Activated CD8-positive, alpha-beta memory T cell treated with anti-CD3 and anti-CD28 coated beads, Interleukin-2, amount 10 ng/mL, durations not matched to agents 7 days and 5 days (primary cell): ENCODE measurements at regions not wholly inside any gene's neighbourhood (a gene's known extent, or its start where the extent isn't known, plus 50 kb on each side); places are given as distances from the start of the nearest gene placed in this dataset.

Experiments
- ATAC-seq: fragments of 150-1000 bp; cut with Tn5 transposase; one replicate; pipeline ENCODE4 v1.10.0; 2021; ENCODE audit warnings: moderate library complexity
- CTCF ChIA-PET: fragments of 350-600 bp; sonication (Branson Sonifier 250); formaldehyde crosslinking; loops from one replicate; lab custom pipeline; 2021; ENCODE audit warnings: antibody characterized with exemption; lab: Charles Lee
- DNase-seq: peaks from one replicate; pipeline ENCODE4 v3.0.0-alpha.2; 2020
- H3K27ac Mint-ChIP-seq: one replicate; pipeline ENCODE4 v1.8.0; 2021; ENCODE audit warnings: mild to moderate bottlenecking, mixed read lengths
- H3K27me3 Mint-ChIP-seq: one replicate; pipeline ENCODE4 v1.8.0; 2021; ENCODE audit warnings: mixed read lengths
- H3K36me3 Mint-ChIP-seq: one replicate; pipeline ENCODE4 v1.8.0; 2021; ENCODE audit warnings: mild to moderate bottlenecking, mixed read lengths
- H3K4me1 Mint-ChIP-seq: one replicate; pipeline ENCODE4 v1.8.0; 2021; ENCODE audit warnings: mixed read lengths
- H3K4me3 Mint-ChIP-seq: one replicate; pipeline ENCODE4 v1.8.0; 2021; ENCODE audit warnings: mild to moderate bottlenecking, moderate library complexity, mixed read lengths
- H3K9me3 Mint-ChIP-seq: one replicate; pipeline ENCODE4 v1.8.0; 2022; ENCODE audit warnings: low read depth, mixed read lengths

DNA sequence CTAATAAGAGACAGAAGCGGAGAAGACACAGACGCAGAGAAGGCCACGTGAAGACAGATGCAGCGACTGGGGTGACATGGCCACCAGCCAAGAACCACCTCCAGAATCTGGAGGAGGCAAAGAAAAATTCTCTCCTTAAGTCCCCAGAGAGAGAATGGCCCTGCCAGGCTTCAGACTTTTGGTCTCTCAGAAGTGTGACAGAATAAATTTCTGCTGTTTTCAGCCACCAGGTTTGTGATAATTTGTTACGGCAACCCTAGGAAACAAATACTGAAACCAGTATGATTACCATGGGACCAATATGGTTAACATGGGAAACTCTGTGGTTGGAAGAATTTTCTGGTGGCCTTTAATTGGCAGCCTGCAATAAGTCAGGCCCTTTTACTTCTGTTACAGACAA is 63.9 kb upstream of the DOCK9 start:
- ATAC-seq (no peak), DNase-seq (no peak)
- CTCF ChIA-PET, result interaction anchor here (0.5 to 4.0 kb wide), 2 partner anchors 9 to 129 kb away, joined by 3 to 19 read pairs; no protein-coding TSS in a partner anchor
- Mint-ChIP-seq H3K27ac (no peak overlapping the region), H3K4me1 (peaks cover 65% of the 10 kb centered on the region), H3K9me3 (no peaks in the 10 kb centered on the region), H3K27me3 (no peaks in the 10 kb centered on the region), H3K4me3 (no peak overlapping the region), H3K36me3 (peaks cover 12% of the 10 kb centered on the region)

DNA sequence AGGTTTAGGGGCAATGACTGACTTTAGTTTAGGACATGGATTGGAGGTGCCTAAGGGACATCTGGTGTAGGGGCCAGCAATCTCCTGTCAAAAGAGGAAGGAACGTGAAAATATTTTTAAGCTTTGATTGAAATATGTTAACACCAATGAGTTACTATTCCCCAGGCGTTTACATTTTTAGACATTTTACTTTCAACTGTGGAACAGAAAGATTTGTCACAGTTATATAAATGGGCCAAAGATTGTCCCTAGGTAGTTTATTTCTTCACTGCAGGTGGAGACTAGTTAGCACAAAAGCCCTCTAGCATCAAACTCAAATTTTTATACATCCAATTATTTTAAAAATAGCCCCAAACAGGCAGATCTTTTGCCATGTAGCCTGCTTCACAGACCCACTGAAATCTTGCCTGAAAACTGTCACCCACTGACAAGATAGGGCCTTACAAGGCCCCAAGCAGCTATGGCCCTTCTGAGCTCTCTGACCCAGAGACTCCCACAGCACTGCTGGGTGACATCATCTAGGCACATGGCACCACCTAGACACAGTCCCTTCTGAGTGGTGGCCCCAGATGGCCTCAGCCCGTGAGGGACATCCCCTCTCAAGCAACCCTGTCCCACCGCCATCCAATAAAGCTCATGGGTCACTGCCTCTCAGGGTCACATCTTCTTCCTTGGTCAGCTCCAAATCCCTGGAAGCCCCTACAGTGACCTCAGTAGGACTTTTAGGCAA is 64.8 kb upstream of the DOCK9 start:
- peaks cover 12% of the 10 kb centered on the region for H3K36me3 Mint-ChIP-seq
- H3K27me3 Mint-ChIP-seq, result no peaks in the 10 kb centered on the region
- H3K4me3 Mint-ChIP-seq, result no peak overlapping the region
- ATAC-seq (no peak), DNase-seq (no peak)
- H3K4me1 Mint-ChIP-seq, result peaks cover 67% of the 10 kb centered on the region
- no peaks in the 10 kb centered on the region for H3K9me3 Mint-ChIP-seq
- CTCF ChIA-PET, result interaction anchor here (0.6 to 4.0 kb wide), 6 partner anchors 9 to 363 kb away, joined by 3 to 19 read pairs (median 4); no protein-coding TSS in a partner anchor
- H3K27ac Mint-ChIP-seq, result no peak overlapping the region

DNA sequence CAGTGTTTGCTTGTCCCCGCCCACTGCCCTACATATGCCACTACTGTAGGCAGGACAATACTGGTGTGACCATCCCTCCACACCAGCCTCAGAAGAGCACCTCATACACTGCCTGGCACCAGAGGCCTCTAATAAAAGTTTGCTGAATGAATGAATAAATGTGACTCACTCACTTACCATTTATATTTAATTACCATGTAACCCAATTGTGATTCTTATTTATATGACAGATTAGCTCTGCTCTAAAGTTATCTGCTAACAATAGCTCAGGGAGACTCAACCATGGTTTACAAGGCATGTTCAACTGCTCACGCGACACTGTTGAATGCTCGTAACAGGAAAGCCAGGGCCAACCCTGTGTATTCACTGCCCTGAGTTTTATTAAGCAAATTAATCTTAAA is 66.0 kb upstream of the DOCK9 start:
- H3K9me3 Mint-ChIP-seq, result no peaks in the 10 kb centered on the region
- H3K36me3 Mint-ChIP-seq, result peaks cover 14% of the 10 kb centered on the region
- ATAC-seq (no peak), DNase-seq (no peak)
- peaks cover 73% of the 10 kb centered on the region for H3K4me1 Mint-ChIP-seq
- H3K4me3 Mint-ChIP-seq, result no peak overlapping the region
- no peaks in the 10 kb centered on the region for H3K27me3 Mint-ChIP-seq
- H3K27ac Mint-ChIP-seq, result no peak overlapping the region
- CTCF ChIA-PET, result interaction anchor here (1.0 to 4.0 kb wide), 8 partner anchors 11 to 204 kb away, joined by 3 to 19 read pairs (median 4); no protein-coding TSS in a partner anchor

DNA sequence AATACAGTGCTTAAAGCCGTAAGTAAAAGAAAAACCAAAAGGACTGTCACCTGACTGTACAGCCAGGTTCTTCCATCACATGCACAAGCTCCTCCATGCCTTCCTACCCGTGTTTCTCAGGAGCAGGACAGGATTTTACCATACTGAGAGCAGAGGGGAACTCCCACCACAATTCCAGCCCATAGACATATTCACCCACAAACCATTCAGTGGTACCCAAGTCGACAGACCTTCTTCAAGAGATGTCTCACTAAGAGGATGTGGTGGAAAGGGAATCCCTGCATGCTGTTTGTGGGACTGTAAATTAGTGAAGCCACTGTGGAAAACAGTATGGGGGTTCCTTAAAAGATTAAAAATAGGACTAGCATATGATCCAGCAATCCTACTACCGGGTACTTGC is 66.9 kb upstream of the DOCK9 start:
- Mint-ChIP-seq H3K36me3 (peaks cover 14% of the 10 kb centered on the region), H3K27me3 (no peaks in the 10 kb centered on the region), H3K9me3 (no peaks in the 10 kb centered on the region), H3K4me3 (no peak overlapping the region), H3K27ac (peak overlapping the region; percentile 93), H3K4me1 (peaks cover 76% of the 10 kb centered on the region)
- DNase-seq (peak; percentile 52), ATAC-seq (no peak)
- CTCF ChIA-PET, result interaction anchor here (0.7 to 4.0 kb wide), 10 partner anchors 9 to 132 kb away, joined by 3 to 19 read pairs (median 4); no protein-coding TSS in a partner anchor

DNA sequence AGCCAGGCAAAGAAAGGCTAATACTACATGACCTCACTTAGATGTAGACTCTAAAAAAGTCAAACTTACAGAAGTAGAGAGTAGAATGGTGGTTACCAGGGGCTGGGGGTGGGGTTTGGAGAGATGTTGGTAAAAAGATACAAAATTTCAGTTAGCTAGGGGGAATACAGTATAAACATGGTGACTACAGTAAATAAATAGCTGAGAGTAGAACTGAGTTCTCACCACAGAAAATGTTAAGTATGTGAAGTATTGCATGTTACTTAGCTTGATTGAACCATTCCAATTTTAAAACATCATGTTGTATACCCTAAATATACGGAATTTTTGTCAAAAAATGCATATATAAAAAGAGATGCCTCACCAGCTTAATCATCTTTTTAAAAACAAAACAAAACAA is 67.5 kb upstream of the DOCK9 start:
- H3K4me1 Mint-ChIP-seq, result peaks cover 78% of the 10 kb centered on the region
- peaks cover 14% of the 10 kb centered on the region for H3K36me3 Mint-ChIP-seq
- ATAC-seq (no peak), DNase-seq (no peak)
- no peaks in the 10 kb centered on the region for H3K9me3 Mint-ChIP-seq
- CTCF ChIA-PET, result interaction anchor here (0.6 to 4.1 kb wide), 11 partner anchors 9 to 140 kb away, joined by 3 to 19 read pairs (median 4); no protein-coding TSS in a partner anchor
- peak overlapping the region; percentile 7 for H3K4me3 Mint-ChIP-seq
- peak overlapping the region; percentile 93 for H3K27ac Mint-ChIP-seq
- no peaks in the 10 kb centered on the region for H3K27me3 Mint-ChIP-seq

DNA sequence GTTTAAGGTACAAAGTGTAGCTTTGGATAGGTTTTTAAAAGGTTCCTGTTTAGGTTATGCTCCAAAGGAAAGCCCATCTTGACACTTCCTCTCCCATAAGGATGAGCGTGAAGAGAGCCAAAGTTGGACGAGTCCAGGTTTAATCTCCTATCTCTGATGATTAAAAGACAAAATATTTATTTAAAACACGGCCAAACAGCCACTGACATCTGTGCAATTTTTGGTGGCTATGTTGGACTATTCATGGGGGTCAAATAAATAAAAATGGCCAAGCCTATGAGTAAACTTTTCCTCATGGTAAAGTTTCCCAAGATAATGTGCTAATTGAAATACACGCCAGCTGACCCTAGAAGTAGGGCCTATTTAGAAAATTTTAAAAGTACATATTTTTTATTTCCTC is 69.0 kb upstream of the DOCK9 start:
- CTCF ChIA-PET, result interaction anchor here (0.7 to 4.1 kb wide), 4 partner anchors 18 to 146 kb away, joined by 3 to 15 read pairs (median 8); no protein-coding TSS in a partner anchor
- H3K36me3 Mint-ChIP-seq, result peaks cover 10% of the 10 kb centered on the region
- H3K4me3 Mint-ChIP-seq, result peak overlapping the region; percentile 59
- H3K27me3 Mint-ChIP-seq, result no peaks in the 10 kb centered on the region
- peak overlapping the region; percentile 93 for H3K27ac Mint-ChIP-seq
- H3K4me1 Mint-ChIP-seq, result peaks cover 77% of the 10 kb centered on the region
- ATAC-seq, result no peak
- DNase-seq, result no peak
- no peaks in the 10 kb centered on the region for H3K9me3 Mint-ChIP-seq

DNA sequence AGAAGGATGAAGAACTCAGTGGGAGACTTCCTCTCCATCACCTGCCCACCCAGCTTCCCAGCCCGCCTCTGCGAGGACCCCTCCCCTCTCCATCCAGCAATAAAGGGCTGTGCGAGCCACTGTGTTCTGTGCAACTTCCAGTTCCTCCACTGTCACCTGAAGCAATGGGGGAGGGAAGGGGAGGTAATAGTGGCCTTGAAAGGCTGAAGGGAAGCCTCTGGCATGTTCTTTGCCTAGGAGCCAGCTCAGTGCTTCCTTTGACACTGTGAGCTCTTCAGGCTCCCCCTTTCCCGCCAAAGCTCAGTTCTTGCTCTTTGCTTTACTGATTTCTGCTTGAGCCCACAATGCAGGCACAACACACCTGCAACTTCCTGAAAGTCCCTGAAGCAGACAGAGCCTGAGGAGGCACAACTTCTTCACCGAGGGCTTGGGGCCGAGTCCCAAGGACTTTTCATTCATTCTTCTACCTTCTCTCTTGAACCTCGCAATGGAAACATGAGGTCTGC is 73.2 kb upstream of the DOCK9 start:
- CTCF ChIA-PET, result interaction anchor here (0.6 to 2.4 kb wide), 9 partner anchors 8 to 607 kb away, joined by 3 to 13 read pairs (median 4); no protein-coding TSS in a partner anchor
- Mint-ChIP-seq H3K27me3 (no peaks in the 10 kb centered on the region), H3K9me3 (no peaks in the 10 kb centered on the region), H3K4me1 (peaks cover 70% of the 10 kb centered on the region), H3K4me3 (peak overlapping the region; percentile 37), H3K27ac (peak overlapping the region; percentile 77), H3K36me3 (peaks cover 15% of the 10 kb centered on the region)
- no peak for ATAC-seq
- no peak for DNase-seq

DNA sequence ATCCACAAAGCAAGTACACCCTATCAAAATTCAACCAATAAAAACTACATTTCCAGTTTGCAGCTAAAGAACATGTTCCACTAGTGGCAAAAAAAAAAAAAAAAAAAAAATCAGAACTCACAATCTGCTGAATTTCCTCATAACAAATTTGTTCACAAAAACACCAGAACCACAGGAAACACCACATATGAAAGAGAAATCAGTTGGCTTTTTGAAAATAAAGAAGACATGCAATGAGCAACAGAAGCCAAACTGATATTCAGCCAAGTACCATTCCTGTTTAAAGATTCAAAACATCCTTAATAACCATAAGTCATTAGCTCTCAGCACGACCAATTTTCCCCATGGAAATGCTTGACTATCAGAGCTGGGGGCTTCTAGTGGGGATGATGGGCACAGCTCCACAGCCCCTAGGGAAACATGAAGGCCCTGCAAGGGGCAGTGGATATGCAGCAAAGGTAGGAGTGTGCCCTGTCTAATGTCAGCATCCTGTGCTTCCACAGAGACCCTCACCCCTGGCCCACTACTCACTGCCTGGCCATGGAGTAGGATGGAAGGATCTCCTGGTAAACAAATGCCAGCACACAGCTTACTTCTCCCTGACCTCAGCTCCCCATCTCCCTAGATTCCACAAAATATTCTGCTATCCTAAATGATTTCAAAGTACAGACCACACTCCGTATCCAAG is 74.0 kb upstream of the DOCK9 start:
- ATAC-seq (peak; percentile 42), DNase-seq (no peak)
- CTCF ChIA-PET, result interaction anchor here (0.8 to 2.4 kb wide), 7 partner anchors 9 to 606 kb away, joined by 3 to 13 read pairs (median 4); no protein-coding TSS in a partner anchor
- Mint-ChIP-seq H3K4me3 (peak overlapping the region; percentile 37), H3K4me1 (peaks cover 63% of the 10 kb centered on the region), H3K36me3 (peaks cover 15% of the 10 kb centered on the region), H3K27ac (peak overlapping the region; percentile 77), H3K27me3 (no peaks in the 10 kb centered on the region), H3K9me3 (no peaks in the 10 kb centered on the region)

DNA sequence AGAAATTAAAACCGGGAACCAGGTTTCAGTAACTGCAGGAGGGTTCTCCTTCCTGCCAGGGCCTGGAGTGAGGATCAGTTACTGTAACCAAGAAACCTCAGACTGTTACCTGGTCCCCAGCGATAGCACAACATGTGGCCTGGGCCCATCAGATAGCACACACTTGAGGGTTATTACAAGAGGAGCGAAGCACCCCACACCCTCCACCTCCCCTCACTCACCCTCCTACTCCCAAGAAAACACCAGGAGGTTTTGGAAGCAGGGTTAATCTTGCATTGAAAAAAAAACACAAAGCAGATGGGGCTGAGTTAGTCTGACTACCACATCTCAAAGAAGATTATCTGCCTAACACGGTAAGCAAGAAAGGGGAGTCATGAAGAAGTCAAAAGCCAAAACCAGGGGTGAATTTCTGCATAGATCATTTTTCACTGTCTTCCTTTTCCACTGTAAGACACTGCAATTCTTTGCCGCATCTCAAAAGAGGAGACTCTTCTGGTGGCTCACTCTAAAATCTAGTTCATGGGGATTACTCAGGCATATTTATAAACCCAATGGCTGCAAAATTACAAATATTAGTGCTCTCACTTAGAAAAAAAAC is 75.9 kb upstream of the DOCK9 start:
- ATAC-seq (peak; percentile 55), DNase-seq (peak; percentile 47)
- no peaks in the 10 kb centered on the region for H3K27me3 Mint-ChIP-seq
- peaks cover 59% of the 10 kb centered on the region for H3K4me1 Mint-ChIP-seq
- H3K4me3 Mint-ChIP-seq, result no peak overlapping the region
- peaks cover 12% of the 10 kb centered on the region for H3K36me3 Mint-ChIP-seq
- peak overlapping the region; percentile 71 for H3K27ac Mint-ChIP-seq
- CTCF ChIA-PET, result interaction anchor here (0.7 to 3.3 kb wide), 2 partner anchors 8 to 11 kb away, joined by 3 to 14 read pairs; no protein-coding TSS in a partner anchor
- H3K9me3 Mint-ChIP-seq, result no peaks in the 10 kb centered on the region

DNA sequence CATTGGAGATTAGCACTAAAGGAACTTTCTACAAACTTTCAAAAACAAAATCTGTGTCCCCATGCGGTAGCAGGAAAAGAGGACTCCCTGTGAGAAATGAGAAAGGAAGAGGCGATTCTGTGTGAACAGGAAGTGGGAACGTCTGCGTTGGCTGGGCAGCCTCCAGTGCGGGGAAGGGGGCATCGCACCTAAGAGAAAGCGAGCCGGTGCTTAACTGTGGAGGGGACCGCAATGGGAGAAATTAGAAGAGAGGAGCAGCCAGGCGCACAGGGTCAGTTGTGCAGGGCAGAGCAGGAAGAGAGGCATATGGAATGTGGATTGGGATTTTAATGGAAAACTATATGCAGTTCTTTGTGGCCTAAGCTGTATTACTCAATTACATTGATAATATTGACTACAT is 77.4 kb upstream of the DOCK9 start:
- DNase-seq, result peak; percentile 48
- H3K4me3 Mint-ChIP-seq, result peak overlapping the region; percentile 31
- ATAC-seq, result peak; percentile 14
- no peaks in the 10 kb centered on the region for H3K9me3 Mint-ChIP-seq
- CTCF ChIA-PET, result interaction anchor here (1.1 to 3.3 kb wide), 2 partner anchors 10 to 28 kb away, joined by 4 to 14 read pairs; no protein-coding TSS in a partner anchor
- no peaks in the 10 kb centered on the region for H3K27me3 Mint-ChIP-seq
- peaks cover 61% of the 10 kb centered on the region for H3K4me1 Mint-ChIP-seq
- peaks cover 11% of the 10 kb centered on the region for H3K36me3 Mint-ChIP-seq
- no peak overlapping the region for H3K27ac Mint-ChIP-seq

DNA sequence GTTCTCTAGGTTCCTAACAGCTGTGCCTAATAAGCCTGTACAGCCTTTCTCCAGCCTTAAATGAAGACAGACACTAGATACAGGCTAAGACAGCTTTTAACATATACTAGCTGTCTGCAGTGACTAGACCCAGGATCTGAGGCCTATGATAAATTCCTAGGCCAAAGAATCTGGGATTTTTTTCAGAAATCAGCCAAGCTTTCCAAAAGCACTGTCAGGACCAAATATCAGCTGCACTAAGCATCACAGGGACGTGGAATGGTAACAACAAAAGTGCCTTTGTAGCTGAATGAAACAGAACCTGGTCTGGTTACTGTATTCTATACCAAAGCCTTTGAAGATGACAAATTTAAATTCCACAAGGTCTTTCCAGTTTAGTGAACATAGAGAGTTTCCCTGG is 77.9 kb upstream of the DOCK9 start:
- H3K36me3 Mint-ChIP-seq, result peaks cover 11% of the 10 kb centered on the region
- CTCF ChIA-PET, result interaction anchor here (0.9 to 3.3 kb wide), 4 partner anchors 9 to 28 kb away, joined by 3 to 14 read pairs (median 4); no protein-coding TSS in a partner anchor
- ATAC-seq, result no peak

DNA sequence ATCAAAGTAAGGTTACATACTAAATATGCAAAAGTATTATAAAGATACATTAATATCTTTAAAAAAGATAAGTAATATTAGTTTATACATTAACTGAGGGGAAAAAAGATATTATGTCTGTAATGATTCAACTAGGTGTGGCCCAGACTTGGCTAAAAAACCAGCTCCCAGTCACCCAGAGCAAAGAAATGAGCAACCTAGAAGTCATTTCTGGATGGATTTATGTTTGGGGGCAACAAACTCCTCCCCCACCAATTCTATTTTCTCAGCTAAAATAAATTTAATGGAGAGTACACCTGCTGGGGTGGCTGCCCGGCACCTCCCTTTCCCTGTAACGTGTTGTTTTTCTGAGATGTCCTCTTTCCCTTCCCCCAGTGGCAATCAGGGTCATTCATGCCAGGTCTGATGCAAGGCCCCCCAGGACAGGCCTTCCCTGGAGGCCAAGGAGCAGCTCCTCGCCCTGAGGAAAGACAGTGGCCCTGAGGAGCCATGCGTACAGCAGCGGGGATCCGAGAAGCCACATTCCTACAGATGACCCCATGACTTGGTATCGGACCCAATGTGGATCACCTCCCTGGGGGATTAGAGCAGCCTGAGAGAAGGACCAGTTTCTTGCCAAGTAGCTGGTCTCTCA is 78.6 kb upstream of the DOCK9 start:
- Mint-ChIP-seq H3K27me3 (no peaks in the 10 kb centered on the region), H3K4me3 (no peak overlapping the region), H3K9me3 (no peaks in the 10 kb centered on the region), H3K27ac (no peak overlapping the region), H3K36me3 (peaks cover 11% of the 10 kb centered on the region), H3K4me1 (peaks cover 51% of the 10 kb centered on the region)
- ATAC-seq (no peak), DNase-seq (no peak)
- CTCF ChIA-PET, result interaction anchor here (0.9 to 3.3 kb wide), 6 partner anchors 9 to 31 kb away, joined by 3 to 14 read pairs (median 3); no protein-coding TSS in a partner anchor

More for the DNA sequence above, 77.9 kb upstream of the DOCK9 start:
- Mint-ChIP-seq H3K4me3 (no peak overlapping the region), H3K27me3 (no peaks in the 10 kb centered on the region), H3K4me1 (peaks cover 59% of the 10 kb centered on the region), H3K27ac (no peak overlapping the region), H3K9me3 (no peaks in the 10 kb centered on the region)
- DNase-seq, result no peak
